NCI-H526 (cell line): ENCODE measurements at regions not wholly inside any gene's neighbourhood (a gene's known extent, or its start where the extent isn't known, plus 50 kb on each side); places are given as distances from the start of the nearest gene placed in this dataset.
A peak's percentile ranks its signal among the peaks of the same experiment; 100 is the strongest.

Experiments used
- DNase-seq, 2 experiments: peaks; one replicate each; lab custom pipeline; 2025; lab: John Stamatoyannopoulos, UW

DNA sequence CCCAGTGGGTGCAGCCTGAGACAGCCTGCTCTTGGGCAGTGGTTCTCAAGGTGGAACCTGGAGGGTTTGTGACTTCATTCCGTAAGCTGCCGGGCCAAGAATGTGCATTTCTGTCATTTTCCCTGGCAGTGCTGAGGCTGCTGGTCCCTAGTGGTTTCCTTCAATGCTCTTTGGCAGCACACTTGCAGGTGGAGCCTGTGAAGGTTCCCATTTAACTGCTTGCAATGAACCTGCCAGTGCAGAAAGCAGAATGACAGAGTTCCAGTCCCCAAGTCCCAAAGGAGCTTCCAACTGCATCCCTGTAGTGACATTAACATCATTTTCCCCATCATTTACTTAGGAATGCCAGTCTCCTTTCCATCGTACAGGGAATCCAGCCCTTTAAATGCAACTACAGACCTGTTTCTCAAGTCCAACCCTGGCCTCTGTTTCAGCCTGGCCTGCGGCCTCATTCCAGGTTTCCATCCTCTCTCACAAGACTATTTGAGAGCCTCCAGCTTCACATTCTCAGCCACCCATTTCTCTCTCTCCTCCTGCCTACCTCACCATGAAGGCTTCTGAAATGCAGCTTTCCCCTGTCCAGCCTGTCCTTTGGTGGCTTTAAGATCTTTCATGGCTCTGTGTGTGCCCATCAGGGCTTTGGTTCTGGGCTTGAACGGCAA is 149.7 kb upstream of the GGTLC1 start:
- DNase-seq, result no peak

DNA sequence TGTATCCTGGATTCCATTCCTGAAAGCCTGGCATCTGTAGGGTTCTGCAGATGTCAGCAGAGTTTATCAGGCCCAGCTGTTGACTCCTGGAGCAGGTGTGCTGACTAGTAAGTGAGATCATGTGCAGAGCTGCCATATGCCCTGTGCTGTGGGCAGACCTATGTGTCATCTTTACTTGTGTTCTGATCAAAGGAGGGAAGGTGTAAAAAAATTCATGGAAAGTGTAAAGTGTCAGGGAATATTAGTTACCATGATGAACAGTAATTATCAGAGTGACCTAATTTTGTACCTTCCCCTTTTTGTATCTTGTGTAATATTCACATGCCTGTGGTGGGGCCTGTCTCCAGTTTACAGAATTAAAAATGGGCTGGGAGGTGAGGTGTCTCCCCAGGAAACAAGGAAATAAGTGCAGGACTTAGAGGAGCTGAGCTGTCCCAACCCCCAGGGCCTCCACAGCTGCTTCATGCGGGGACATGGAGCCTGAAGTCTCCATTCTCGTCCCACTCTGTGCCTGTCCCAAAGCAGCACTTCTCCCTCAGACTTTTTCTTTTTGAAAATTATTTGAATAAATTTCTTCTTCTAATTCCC is 148.2 kb upstream of the GGTLC1 start:
- no peak for DNase-seq

DNA sequence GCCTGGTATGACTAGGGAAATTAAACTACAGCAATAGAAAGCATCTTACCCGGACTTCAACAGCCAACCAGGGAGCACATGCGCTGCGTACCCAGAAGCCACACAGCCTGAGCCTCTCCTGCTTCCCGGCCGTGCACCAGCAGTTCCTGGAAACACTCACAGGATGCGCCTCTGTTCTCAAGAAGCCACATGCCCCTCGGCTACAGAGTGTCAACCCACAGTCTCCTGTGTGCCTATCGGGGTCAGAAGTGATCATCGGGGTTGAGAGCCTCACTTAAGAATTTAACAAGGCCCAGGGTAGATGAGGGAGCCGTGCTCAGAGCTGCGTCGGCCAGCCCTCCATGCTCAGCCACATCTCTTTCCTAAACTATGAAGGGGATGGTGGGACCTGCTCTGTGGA is 147.2 kb upstream of the GGTLC1 start:
- no peak for DNase-seq

DNA sequence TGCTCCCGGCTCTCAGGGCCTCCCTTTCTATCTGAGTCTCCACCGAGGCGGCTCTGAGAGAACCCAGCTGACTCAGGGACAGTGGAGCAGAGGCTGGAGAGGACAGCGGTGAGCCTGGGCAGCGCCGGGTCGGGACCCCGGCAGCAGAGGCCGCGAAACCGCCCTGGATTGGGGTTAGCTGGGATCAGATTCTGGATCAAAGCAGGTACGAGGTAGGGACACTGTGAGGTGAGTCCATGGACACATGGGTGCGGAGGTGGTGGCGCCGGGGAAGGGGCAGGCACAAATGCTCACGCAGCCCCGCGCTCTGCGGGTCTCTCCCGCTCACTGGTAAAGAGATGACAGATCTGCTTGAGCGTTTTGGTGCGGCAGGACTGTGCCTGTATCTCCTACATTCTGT is 146.4 kb upstream of the GGTLC1 start:
- no peak for DNase-seq

- peak in 1 of 2 experiments; percentile 19 for DNase-seq
Observed at GRCh38 chr20:24134284-24134683, 145.7 kb upstream of the GGTLC1 start.

DNA sequence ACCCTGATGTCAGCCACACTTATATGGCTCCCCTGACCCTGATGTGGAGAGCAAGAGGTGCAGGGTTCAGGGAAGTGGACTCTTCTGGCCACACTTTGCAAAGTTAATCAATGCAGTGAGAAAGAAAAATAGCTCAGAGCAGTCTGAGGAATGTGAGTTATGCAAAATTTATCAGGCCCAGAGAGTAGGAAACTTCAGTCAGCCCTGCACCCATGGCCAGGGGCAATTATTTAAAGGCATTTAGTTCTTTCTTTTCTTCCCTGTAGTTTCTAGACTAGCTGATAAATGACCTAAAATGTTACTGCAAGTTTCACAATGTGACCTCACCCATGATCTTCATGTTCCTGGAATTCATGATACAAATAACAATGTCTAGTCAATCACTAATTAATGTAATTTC is 143.7 kb upstream of the GGTLC1 start:
- DNase-seq, result no peak

GRCh38 chr20:24131684-24132083 is 143.1 kb upstream of the GGTLC1 start:
- no peak for DNase-seq

GRCh38 chr20:24131281-24131680 is 142.7 kb upstream of the GGTLC1 start:
- DNase-seq, result no peak

- DNase-seq, result no peak
Observed at GRCh38 chr20:24129641-24130040, 141.1 kb upstream of the GGTLC1 start.

GRCh38 chr20:24124951-24125650 is 136.5 kb upstream of the GGTLC1 start:
- DNase-seq, result no peak

DNA sequence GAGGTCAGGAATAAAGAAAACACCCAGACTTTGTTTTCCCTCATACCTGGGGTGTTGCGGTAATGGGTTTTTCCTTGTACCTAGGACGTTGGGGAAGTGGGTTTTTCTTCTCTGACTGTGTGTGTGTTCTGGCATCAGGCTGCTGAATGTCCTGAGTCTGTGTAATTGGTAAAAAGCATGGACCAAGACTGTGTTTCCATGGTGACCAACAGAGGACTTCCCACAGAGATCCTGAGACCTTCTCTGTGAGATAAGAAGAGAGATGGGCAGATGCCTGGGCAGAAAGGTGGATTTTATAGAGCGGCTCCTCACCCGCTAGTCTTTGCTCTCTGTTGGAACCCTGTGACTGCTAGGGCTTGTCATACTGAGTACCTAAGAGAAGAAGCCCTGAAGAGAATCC is 135.4 kb upstream of the GGTLC1 start:
- DNase-seq, result no peak

DNA sequence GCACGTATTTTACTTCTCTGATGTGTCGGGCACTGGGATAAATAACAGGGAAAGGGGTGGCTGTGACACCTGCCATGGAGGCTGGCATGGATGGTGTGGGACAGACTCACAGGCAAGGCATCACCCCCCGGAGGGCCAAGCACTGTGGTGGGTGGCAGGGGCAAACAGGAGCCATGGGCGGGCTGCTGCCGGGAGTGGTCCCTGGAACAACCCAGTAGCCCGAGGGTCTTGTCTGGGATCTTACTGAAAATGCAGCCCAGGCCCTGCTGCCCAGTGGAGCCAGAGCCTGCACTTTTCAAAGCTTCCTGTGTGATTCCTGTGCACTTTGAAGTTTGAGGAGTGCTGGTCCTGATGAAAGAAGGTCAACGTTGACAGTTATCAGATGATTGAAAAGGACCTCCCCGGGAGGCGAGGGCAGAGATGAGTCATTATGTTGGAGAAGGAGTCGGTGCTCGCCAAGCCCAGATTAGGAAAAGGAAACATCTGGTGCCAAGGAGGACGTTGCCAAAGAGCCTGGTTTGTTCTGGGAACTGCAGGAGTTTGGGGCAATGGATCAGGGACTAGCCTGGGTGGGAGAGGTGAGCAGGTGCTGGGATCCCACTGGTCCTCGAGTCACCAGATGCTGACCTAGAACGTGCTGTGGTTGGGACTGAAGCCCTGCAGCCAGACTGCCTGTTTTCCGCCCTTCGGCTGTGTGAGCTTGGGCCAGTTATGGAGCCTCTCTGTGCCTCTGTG is 130.0 kb upstream of the GGTLC1 start:
- DNase-seq, result no peak

DNA sequence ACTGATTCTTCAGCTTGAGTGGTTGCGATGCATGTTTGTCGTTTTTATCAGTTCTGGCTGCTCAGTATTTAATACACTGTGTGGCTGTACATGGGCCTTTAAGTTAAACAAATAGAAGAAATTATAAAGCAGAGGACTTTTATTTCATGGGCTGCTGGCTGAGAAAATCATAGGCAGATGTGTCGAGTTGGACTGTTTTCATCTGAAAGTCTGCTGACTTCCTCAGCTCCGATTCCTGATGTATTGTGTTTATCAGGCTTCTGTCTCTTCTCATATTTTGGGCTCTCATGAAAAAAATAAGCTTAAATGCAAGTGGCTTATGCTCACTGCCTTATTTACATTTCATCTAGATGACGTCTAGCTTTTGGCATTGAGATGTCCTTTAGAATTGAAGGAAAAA is 129.5 kb upstream of the GGTLC1 start:
- DNase-seq, result no peak

GRCh38 chr20:24117383-24117782 is 128.8 kb upstream of the GGTLC1 start:
- no peak for DNase-seq

DNA sequence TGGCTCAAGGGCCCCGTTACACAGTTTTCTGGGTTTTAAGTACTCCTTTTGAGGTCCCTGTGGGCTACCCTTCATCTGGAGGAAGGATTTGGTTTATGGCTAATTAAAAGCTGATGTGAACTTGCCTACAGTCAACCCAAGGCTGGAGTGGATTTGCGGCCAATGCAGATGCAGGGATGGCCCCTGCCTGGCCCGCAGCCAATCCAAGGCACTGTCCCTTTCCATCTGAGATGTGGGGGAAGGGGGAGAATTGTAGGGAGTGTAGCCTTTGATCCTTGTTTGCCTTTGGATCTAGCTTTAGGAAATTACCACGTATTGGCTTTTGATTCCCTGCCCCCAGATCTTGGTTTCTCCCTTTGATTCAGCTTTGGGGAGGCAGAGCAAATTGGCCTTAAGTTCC is 128.0 kb upstream of the GGTLC1 start:
- no peak for DNase-seq

DNA sequence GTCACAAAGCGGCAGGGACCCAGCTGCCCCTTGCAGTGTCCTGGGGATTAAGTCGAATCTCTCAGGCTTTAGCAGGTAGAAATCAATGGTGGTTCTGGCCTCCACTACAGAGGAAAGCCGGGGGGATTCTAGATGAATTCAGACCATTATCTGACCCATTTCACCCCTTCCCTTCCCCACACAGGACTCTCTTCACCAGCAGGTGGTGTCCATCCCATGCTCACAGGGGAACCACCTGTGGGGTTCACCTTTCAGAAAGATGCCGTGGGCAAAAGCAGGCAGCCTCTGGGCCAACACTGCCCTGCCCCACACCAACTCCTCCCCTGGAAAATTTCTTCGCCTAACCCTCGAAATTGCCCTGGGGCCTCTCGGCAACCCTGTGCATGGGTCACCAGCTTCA is 123.8 kb upstream of the GGTLC1 start:
- DNase-seq, result no peak

DNA sequence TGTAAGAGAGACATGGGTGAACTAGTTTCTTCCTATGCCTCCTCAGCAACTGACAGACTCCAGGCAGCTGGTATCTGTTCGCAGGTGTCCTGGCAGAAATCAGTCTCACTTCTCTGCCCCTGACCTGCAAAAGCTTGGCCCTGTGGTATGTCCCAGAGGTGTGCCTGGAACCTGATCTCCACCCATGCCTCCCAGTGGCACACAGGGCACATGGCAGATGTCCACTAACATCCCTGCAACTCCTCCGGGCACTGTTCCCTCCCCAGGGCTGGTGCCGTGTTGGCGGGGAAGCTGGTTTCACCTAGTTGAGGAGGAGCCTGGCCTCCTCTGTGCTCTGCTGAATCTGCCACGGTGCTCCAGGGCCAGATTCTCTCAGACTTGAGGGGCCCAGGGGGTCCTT is 123.3 kb upstream of the GGTLC1 start:
- no peak for DNase-seq

- DNase-seq, result no peak
Observed at GRCh38 chr20:24109537-24109936, 121.0 kb upstream of the GGTLC1 start.

- no peak for DNase-seq
Observed at GRCh38 chr20:24109008-24109407, 120.4 kb upstream of the GGTLC1 start.

- DNase-seq, result no peak
Observed at GRCh38 chr20:24108581-24108980, 120.0 kb upstream of the GGTLC1 start.

- no peak for DNase-seq
Observed at GRCh38 chr20:24106801-24107445, 118.3 kb upstream of the GGTLC1 start.

- DNase-seq, result no peak
Observed at GRCh38 chr20:24106150-24106800, 117.7 kb upstream of the GGTLC1 start.
